SJCRH30 (cell line): ENCODE measurements at regions not wholly inside any gene's neighbourhood (a gene's known extent, or its start where the extent isn't known, plus 50 kb on each side); places are given as distances from the start of the nearest gene placed in this dataset.
"Not testable (repeated sequence)": the region's sequence is repeated elsewhere in the genome, so short reads cannot be mapped to it uniquely, and the experiment has no call there.

ENCODE experiments used
- DNase-seq, 2 experiments: peaks; one replicate each; pipeline ENCODE4 v3.0.0-alpha.2; 2015 to 2020
- H3K27ac ChIP-seq: fragments of 250-450 bp; sonication (Bioruptor Pico); 2 replicates; pipeline ENCODE4 v1.5.1; 2020; ENCODE audit warnings: mild to moderate bottlenecking, moderate library complexity
- H3K27me3 ChIP-seq: fragments of 250-450 bp; sonication (Bioruptor Pico); 2 replicates; pipeline ENCODE4 v1.5.1; 2020; ENCODE audit warnings: mild to moderate bottlenecking, moderate library complexity
- H3K36me3 ChIP-seq: fragments of 250-450 bp; sonication (Bioruptor Pico); 2 replicates; pipeline ENCODE4 v1.5.1; 2020; ENCODE audit warnings: mild to moderate bottlenecking, moderate library complexity
- H3K4me1 ChIP-seq: fragments of 250-450 bp; sonication (Bioruptor Pico); 2 replicates; pipeline ENCODE4 v1.5.1; 2020; ENCODE audit warnings: mild to moderate bottlenecking, moderate library complexity
- H3K4me3 ChIP-seq: fragments of 250-450 bp; sonication (Bioruptor Pico); 2 replicates; pipeline ENCODE4 v1.5.1; 2020; ENCODE audit warnings: mild to moderate bottlenecking, moderate library complexity
- H3K9me3 ChIP-seq: fragments of 250-450 bp; sonication (Bioruptor Pico); replicated peaks from 2 replicates; pipeline ENCODE4 v1.5.1; 2020; ENCODE audit warnings: mild to moderate bottlenecking, moderate library complexity

- not testable (repeated sequence) for H3K4me1 ChIP-seq, H3K4me3 ChIP-seq
Measured at GRCh38 chr4:73671348-73671747, 51.1 kb upstream of the RASSF6 start.

GRCh38 chr4:73673286-73673685 lies 53.0 kb upstream of the RASSF6 start:
- no peaks in the 10 kb centered on the region for H3K36me3 ChIP-seq
- H3K27ac ChIP-seq = no peak overlapping the region
- H3K9me3 ChIP-seq = no peaks in the 10 kb centered on the region
- DNase-seq = no peak
- no peak overlapping the region for H3K4me3 ChIP-seq
- H3K4me1 ChIP-seq = peaks cover 19% of the 10 kb centered on the region
- no peaks in the 10 kb centered on the region for H3K27me3 ChIP-seq

More at GRCh38 chr4:73671348-73671747, 51.1 kb upstream of the RASSF6 start:
- not testable (repeated sequence) for H3K36me3 ChIP-seq, H3K9me3 ChIP-seq, H3K27ac ChIP-seq, H3K27me3 ChIP-seq
- DNase-seq = peak in 1 of 2 experiments; percentile 12

- DNase-seq = no peak
- no peak overlapping the region for H3K27ac ChIP-seq
- no peaks in the 10 kb centered on the region for H3K36me3 ChIP-seq
- H3K4me1 ChIP-seq = peaks cover 19% of the 10 kb centered on the region
- no peaks in the 10 kb centered on the region for H3K9me3 ChIP-seq
- H3K27me3 ChIP-seq = no peaks in the 10 kb centered on the region
- H3K4me3 ChIP-seq = no peak overlapping the region
Measured at GRCh38 chr4:73674451-73674919, 54.2 kb upstream of the RASSF6 start.

GRCh38 chr4:73675623-73676022 lies 55.4 kb upstream of the RASSF6 start:
- Histone ChIP-seq H3K4me3 (no peak overlapping the region), H3K36me3 (no peaks in the 10 kb centered on the region), H3K27me3 (no peaks in the 10 kb centered on the region), H3K4me1 (peaks cover 19% of the 10 kb centered on the region), H3K27ac (no peak overlapping the region), H3K9me3 (no peaks in the 10 kb centered on the region)
- no peak for DNase-seq

- H3K27me3 ChIP-seq = no peaks in the 10 kb centered on the region
- H3K9me3 ChIP-seq = no peaks in the 10 kb centered on the region
- DNase-seq = no peak
- peaks cover 19% of the 10 kb centered on the region for H3K4me1 ChIP-seq
- no peak overlapping the region for H3K4me3 ChIP-seq
- no peaks in the 10 kb centered on the region for H3K36me3 ChIP-seq
- peak overlapping the region; percentile 31; the same call in 1 of the 2 replicates for H3K27ac ChIP-seq
Measured at GRCh38 chr4:73676136-73676535, 55.9 kb upstream of the RASSF6 start.

GRCh38 chr4:73676861-73677323 lies 56.7 kb upstream of the RASSF6 start:
- Histone ChIP-seq H3K36me3 (no peaks in the 10 kb centered on the region), H3K4me1 (peaks cover 19% of the 10 kb centered on the region), H3K27ac (peak overlapping the region; percentile 31; the same call in 1 of the 2 replicates), H3K9me3 (no peaks in the 10 kb centered on the region), H3K4me3 (no peak overlapping the region), H3K27me3 (no peaks in the 10 kb centered on the region)
- peak; percentile 51 to 84 for DNase-seq

GRCh38 chr4:73679836-73680235 lies 59.6 kb upstream of the RASSF6 start:
- no peaks in the 10 kb centered on the region for H3K27me3 ChIP-seq
- no peak overlapping the region for H3K4me3 ChIP-seq
- H3K36me3 ChIP-seq = no peaks in the 10 kb centered on the region
- no peak overlapping the region for H3K27ac ChIP-seq
- peaks cover 26% of the 10 kb centered on the region for H3K4me1 ChIP-seq
- DNase-seq = no peak
- no peaks in the 10 kb centered on the region for H3K9me3 ChIP-seq

GRCh38 chr4:73681776-73682175 lies 58.6 kb upstream of the CXCL8 start:
- Histone ChIP-seq H3K9me3 (no peaks in the 10 kb centered on the region), H3K4me3 (no peak overlapping the region), H3K27ac (no peak overlapping the region), H3K36me3 (no peaks in the 10 kb centered on the region), H3K4me1 (peaks cover 16% of the 10 kb centered on the region), H3K27me3 (no peaks in the 10 kb centered on the region)
- no peak for DNase-seq

- H3K9me3 ChIP-seq = no peaks in the 10 kb centered on the region
- H3K27me3 ChIP-seq = no peaks in the 10 kb centered on the region
- no peak overlapping the region for H3K4me3 ChIP-seq
- H3K4me1 ChIP-seq = peaks cover 11% of the 10 kb centered on the region
- H3K27ac ChIP-seq = no peak overlapping the region
- no peaks in the 10 kb centered on the region for H3K36me3 ChIP-seq
- DNase-seq = no peak
Measured at GRCh38 chr4:73682508-73682907, 57.9 kb upstream of the CXCL8 start.

- no peak for DNase-seq
- Histone ChIP-seq H3K27me3 (no peaks in the 10 kb centered on the region), H3K4me1 (peaks cover 10% of the 10 kb centered on the region), H3K36me3 (no peaks in the 10 kb centered on the region), H3K9me3 (no peaks in the 10 kb centered on the region), H3K27ac (no peak overlapping the region), H3K4me3 (no peak overlapping the region)
Measured at GRCh38 chr4:73683033-73683432, 57.3 kb upstream of the CXCL8 start.

- no peak for DNase-seq
- Histone ChIP-seq H3K36me3 (no peaks in the 10 kb centered on the region), H3K4me3 (no peak overlapping the region), H3K27ac (no peak overlapping the region), H3K9me3 (no peaks in the 10 kb centered on the region), H3K4me1 (peaks cover 10% of the 10 kb centered on the region), H3K27me3 (no peaks in the 10 kb centered on the region)
Measured at GRCh38 chr4:73683456-73683855, 56.9 kb upstream of the CXCL8 start.

- no peak overlapping the region for H3K4me3 ChIP-seq
- DNase-seq = peak; percentile 40 to 59
- H3K27me3 ChIP-seq = no peaks in the 10 kb centered on the region
- H3K9me3 ChIP-seq = no peaks in the 10 kb centered on the region
- no peaks in the 10 kb centered on the region for H3K36me3 ChIP-seq
- H3K4me1 ChIP-seq = peaks cover 10% of the 10 kb centered on the region
- no peak overlapping the region for H3K27ac ChIP-seq
Measured at GRCh38 chr4:73684097-73684496, 56.3 kb upstream of the CXCL8 start.

GRCh38 chr4:73685052-73685451 lies 55.3 kb upstream of the CXCL8 start:
- DNase-seq = no peak
- H3K4me3 ChIP-seq = no peak overlapping the region
- peaks cover 10% of the 10 kb centered on the region for H3K4me1 ChIP-seq
- no peaks in the 10 kb centered on the region for H3K9me3 ChIP-seq
- no peaks in the 10 kb centered on the region for H3K27me3 ChIP-seq
- H3K36me3 ChIP-seq = no peaks in the 10 kb centered on the region
- no peak overlapping the region for H3K27ac ChIP-seq

GRCh38 chr4:73687421-73687820 lies 52.9 kb upstream of the CXCL8 start:
- Histone ChIP-seq H3K27me3 (no peaks in the 10 kb centered on the region), H3K36me3 (no peaks in the 10 kb centered on the region), H3K27ac (no peak overlapping the region), H3K4me3 (no peak overlapping the region), H3K9me3 (no peaks in the 10 kb centered on the region), H3K4me1 (peaks cover 10% of the 10 kb centered on the region)
- no peak for DNase-seq

GRCh38 chr4:73690051-73690738 lies 50.2 kb upstream of the CXCL8 start:
- H3K4me1 ChIP-seq = 0 out of 2 replicates have a peak, but pooled peaks cover 2% of the 10 kb centered on the region
- no peaks in the 10 kb centered on the region for H3K27me3 ChIP-seq
- no peak for DNase-seq
- H3K27ac ChIP-seq = no peak overlapping the region
- H3K9me3 ChIP-seq = no peaks in the 10 kb centered on the region
- no peaks in the 10 kb centered on the region for H3K36me3 ChIP-seq
- no peak overlapping the region for H3K4me3 ChIP-seq
